HCT116 (cell line): ENCODE measurements at regions not wholly inside any gene's neighbourhood (a gene's known extent, or its start where the extent isn't known, plus 50 kb on each side); places are given as distances from the start of the nearest gene placed in this dataset.

Experiments
- CBX3 ChIP-seq: IDR thresholded peaks from 2 replicates; pipeline ENCODE4 v1.6.1; 2012; ENCODE audit warnings: low read depth
- CEBPB ChIP-seq: IDR thresholded peaks from 2 replicates; pipeline ENCODE4 v1.6.1; 2012; ENCODE audit warnings: low read depth
- EGR1 ChIP-seq: IDR thresholded peaks from 2 replicates; pipeline ENCODE4 v1.6.1; 2012; ENCODE audit warnings: low read depth
- EZH2 ChIP-seq: fragments of 200-600 bp; sonication (generic); IDR thresholded peaks from 2 replicates; pipeline ENCODE4 v1.6.1; 2017; ENCODE audit warnings: antibody characterized with exemption, mixed run types
- EZH2phosphoT487 ChIP-seq: fragments of 200-600 bp; IDR thresholded peaks from 2 replicates; pipeline ENCODE4 v1.6.1; 2018; ENCODE audit warnings: antibody characterized with exemption, borderline replicate concordance
- POLR2A ChIP-seq: IDR thresholded peaks from 2 replicates; pipeline ENCODE4 v1.7.0; 2011; ENCODE audit warnings: borderline replicate concordance; ENCODE audit not compliant: insufficient read depth, insufficient read length; ENCODE audit errors: extremely low read depth
- POLR2AphosphoS5 ChIP-seq: IDR thresholded peaks from 2 replicates; pipeline ENCODE4 v1.6.1; 2011; ENCODE audit warnings: mild to moderate bottlenecking, low read depth, low read length, moderate library complexity
- RAD21 ChIP-seq: IDR thresholded peaks from 2 replicates; pipeline ENCODE4 v1.6.1; 2012; ENCODE audit warnings: low read depth, mild to moderate bottlenecking
- SP1 ChIP-seq: IDR thresholded peaks from 2 replicates; pipeline ENCODE4 v1.6.1; 2012; ENCODE audit warnings: low read depth
- TF ChIP-seq, protein P1 (sequence below), 3 experiments: fragments of 200-600 bp in 1 of 3; sonication (generic) in 1 of 3; IDR thresholded peaks in 2 of 3; conservative IDR thresholded peaks in 1 of 3; 2 replicates each; pipeline ENCODE4 v1.5.1; 2012 to 2017; ENCODE audit warnings: low read depth in 2 of 3, low read length in 2 of 3, antibody characterized with exemption in 1 of 3, borderline replicate concordance in 1 of 3, control low read depth in 1 of 3, mild to moderate bottlenecking in 1 of 3, mixed read lengths in 1 of 3, mixed run types in 1 of 3, moderate library complexity in 1 of 3; ENCODE audit not compliant: insufficient read depth in 1 of 3
- TF ChIP-seq, protein P2 (sequence below): IDR thresholded peaks from 2 replicates; pipeline ENCODE4 v1.6.1; 2012
- TF ChIP-seq, protein P3 (sequence below): IDR thresholded peaks from 2 replicates; pipeline ENCODE4 v1.6.1; 2012; ENCODE audit warnings: low read depth
- TF ChIP-seq, protein P4 (sequence below): IDR thresholded peaks from 2 replicates; pipeline ENCODE4 v1.6.1; 2012

DNA sequence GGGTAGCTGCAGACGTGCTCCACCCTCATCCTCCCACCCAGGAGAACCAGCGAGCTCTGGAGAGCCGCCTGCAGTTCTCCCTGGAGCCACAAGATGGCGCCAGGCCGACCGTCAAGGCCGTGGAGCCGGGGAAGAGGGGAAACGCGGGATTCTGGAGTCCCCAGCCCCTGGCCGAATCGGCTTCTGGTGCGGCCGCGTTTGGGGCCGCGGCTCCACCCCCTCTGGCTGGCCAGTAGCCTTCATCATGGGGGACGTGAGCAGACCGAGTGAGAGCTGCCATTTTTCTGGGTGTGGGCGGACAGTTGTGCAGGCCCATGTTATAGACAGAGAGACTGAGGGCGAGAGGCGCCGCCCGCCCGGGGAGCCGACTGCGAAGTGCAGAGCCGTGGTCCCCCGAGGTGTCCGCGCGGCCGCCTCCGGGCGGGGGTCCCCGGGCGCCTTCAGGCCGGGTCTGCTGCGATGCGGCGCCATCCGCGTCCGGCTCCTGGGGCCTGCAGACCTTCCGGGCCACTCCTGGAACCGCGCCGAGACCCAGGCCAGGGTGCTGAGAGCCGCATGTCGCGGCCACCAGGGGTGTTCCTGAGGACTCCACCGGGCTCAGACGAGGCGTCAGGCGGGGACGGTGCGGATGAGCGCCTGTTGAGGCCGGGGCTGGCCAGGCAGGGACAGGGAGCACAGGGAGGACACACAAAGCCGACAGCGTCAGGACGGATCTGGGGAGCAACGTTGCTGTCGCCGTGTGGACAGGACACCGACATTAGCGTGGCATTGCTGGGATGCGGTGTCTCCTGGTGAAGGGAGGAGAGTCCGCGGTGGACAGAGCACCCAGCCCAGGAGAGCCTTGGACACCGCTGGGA lies 418.2 kb upstream of the HS6ST1 start:
- TF ChIP-seq, protein P1, sequence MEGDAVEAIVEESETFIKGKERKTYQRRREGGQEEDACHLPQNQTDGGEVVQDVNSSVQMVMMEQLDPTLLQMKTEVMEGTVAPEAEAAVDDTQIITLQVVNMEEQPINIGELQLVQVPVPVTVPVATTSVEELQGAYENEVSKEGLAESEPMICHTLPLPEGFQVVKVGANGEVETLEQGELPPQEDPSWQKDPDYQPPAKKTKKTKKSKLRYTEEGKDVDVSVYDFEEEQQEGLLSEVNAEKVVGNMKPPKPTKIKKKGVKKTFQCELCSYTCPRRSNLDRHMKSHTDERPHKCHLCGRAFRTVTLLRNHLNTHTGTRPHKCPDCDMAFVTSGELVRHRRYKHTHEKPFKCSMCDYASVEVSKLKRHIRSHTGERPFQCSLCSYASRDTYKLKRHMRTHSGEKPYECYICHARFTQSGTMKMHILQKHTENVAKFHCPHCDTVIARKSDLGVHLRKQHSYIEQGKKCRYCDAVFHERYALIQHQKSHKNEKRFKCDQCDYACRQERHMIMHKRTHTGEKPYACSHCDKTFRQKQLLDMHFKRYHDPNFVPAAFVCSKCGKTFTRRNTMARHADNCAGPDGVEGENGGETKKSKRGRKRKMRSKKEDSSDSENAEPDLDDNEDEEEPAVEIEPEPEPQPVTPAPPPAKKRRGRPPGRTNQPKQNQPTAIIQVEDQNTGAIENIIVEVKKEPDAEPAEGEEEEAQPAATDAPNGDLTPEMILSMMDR (IDR thresholded peaks at IDR 0.05 in 2 of 3, conservative IDR thresholded peaks at IDR 0.05 in 1 of 3; ENCODE audit: borderline replicate concordance in 1 of 3, insufficient read depth in 1 of 3, low read depth in 2 of 3, low read length in 2 of 3) = peak; percentile 68 to 100 (median 98)
- TF ChIP-seq, protein P2, sequence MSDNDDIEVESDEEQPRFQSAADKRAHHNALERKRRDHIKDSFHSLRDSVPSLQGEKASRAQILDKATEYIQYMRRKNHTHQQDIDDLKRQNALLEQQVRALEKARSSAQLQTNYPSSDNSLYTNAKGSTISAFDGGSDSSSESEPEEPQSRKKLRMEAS = no peak
- TF ChIP-seq SP1 = no peak
- no peak for TF ChIP-seq POLR2AphosphoS5
- TF ChIP-seq, protein P3, sequence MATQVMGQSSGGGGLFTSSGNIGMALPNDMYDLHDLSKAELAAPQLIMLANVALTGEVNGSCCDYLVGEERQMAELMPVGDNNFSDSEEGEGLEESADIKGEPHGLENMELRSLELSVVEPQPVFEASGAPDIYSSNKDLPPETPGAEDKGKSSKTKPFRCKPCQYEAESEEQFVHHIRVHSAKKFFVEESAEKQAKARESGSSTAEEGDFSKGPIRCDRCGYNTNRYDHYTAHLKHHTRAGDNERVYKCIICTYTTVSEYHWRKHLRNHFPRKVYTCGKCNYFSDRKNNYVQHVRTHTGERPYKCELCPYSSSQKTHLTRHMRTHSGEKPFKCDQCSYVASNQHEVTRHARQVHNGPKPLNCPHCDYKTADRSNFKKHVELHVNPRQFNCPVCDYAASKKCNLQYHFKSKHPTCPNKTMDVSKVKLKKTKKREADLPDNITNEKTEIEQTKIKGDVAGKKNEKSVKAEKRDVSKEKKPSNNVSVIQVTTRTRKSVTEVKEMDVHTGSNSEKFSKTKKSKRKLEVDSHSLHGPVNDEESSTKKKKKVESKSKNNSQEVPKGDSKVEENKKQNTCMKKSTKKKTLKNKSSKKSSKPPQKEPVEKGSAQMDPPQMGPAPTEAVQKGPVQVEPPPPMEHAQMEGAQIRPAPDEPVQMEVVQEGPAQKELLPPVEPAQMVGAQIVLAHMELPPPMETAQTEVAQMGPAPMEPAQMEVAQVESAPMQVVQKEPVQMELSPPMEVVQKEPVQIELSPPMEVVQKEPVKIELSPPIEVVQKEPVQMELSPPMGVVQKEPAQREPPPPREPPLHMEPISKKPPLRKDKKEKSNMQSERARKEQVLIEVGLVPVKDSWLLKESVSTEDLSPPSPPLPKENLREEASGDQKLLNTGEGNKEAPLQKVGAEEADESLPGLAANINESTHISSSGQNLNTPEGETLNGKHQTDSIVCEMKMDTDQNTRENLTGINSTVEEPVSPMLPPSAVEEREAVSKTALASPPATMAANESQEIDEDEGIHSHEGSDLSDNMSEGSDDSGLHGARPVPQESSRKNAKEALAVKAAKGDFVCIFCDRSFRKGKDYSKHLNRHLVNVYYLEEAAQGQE = no peak
- TF ChIP-seq POLR2A = no peak
- peak; percentile 69 for TF ChIP-seq RAD21
- no peak for TF ChIP-seq EZH2
- TF ChIP-seq, protein P4, sequence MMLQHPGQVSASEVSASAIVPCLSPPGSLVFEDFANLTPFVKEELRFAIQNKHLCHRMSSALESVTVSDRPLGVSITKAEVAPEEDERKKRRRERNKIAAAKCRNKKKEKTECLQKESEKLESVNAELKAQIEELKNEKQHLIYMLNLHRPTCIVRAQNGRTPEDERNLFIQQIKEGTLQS = no peak
- no peak for TF ChIP-seq EGR1
- TF ChIP-seq CBX3 = no peak
- TF ChIP-seq CEBPB = no peak
- TF ChIP-seq EZH2phosphoT487 = no peak
